Bronchial epithelial cell (primary cell): ENCODE measurements at regions not wholly inside any gene's neighbourhood (a gene's known extent, or its start where the extent isn't known, plus 50 kb on each side); places are given as distances from the start of the nearest gene placed in this dataset.

Source experiments
- DNase-seq: peaks from one replicate; pipeline ENCODE4 v3.0.0-alpha.2; 2010; ENCODE audit warnings: low read depth
- FAIRE-seq: peaks from 2 replicates; lab custom pipeline; 2011; peaks lifted over from hg19 to GRCh38; lab: Jason Lieb, UNC
- H3K27me3 ChIP-seq: 2 replicates; pipeline ENCODE4 v1.5.1; 2011; ENCODE audit warnings: low read length; ENCODE audit not compliant: control insufficient read depth, insufficient read depth
- H3K36me3 ChIP-seq: 2 replicates; pipeline ENCODE4 v1.5.1; 2011; ENCODE audit warnings: low read length; ENCODE audit not compliant: control insufficient read depth, insufficient read depth
- H3K4me3 ChIP-seq: 2 replicates; pipeline ENCODE4 v1.5.1; 2011; ENCODE audit warnings: mild to moderate bottlenecking, low read depth, low read length, control low read depth
- CTCF ChIP-seq: IDR thresholded peaks from 2 replicates; pipeline ENCODE4 v1.5.1; 2011; ENCODE audit warnings: mild to moderate bottlenecking, moderate library complexity, low read length, control low read depth, inconsistent platforms; ENCODE audit not compliant: insufficient read depth, severe bottlenecking

DNA sequence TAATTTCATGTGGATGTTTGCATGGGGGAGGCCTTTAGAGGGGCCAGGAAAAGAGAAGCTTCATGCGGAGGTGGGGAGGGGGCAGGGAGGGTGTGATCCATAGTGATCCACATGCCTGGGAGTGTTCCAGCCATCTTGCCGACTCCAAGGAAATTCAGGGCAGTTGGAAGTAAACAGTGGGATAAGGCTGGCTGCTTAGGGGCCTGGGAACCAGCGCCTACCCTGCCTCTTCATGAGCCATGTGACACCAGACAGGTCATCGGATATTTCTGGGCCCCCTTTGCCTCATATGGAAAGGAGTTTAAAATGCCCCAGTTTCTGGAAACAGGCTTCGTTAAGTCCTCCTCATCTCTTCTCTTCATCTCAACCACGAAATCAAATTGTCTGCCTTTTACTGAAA lies 983.2 kb downstream of the BCL11B start:
- FAIRE-seq (no peak), DNase-seq (no peak)
- H3K36me3 ChIP-seq: no peaks in the 10 kb centered on the region
- no peaks in the 10 kb centered on the region for H3K27me3 ChIP-seq
- no peak for TF ChIP-seq CTCF
- H3K4me3 ChIP-seq: no peak overlapping the region

- no peak for TF ChIP-seq CTCF
- Histone ChIP-seq H3K36me3 (no peaks in the 10 kb centered on the region), H3K4me3 (no peak overlapping the region), H3K27me3 (no peaks in the 10 kb centered on the region)
- FAIRE-seq: no peak
- DNase-seq: peak; percentile 93
Observed at GRCh38 chr14:98290596-98290995, 981.4 kb downstream of the BCL11B start.

DNA sequence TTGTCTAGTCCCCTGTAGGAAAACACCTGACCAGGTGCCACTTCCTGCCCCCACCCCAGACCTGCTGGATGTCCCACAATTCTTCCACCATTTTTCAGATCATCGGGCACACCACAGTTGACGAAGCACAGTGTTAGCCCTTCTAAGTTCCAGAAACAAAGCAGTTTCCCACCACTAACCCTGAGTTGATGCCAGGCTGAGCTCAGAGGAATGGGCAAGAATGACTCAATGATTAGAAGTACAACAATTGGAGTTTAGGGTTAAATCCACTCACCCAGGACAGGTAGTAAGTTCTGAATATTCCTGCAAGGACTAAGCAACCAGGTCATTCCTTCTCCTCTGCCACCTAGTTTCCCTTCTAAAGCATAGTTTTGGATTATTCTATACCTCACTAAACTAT lies 979.8 kb downstream of the BCL11B start:
- Histone ChIP-seq H3K36me3 (no peaks in the 10 kb centered on the region), H3K4me3 (no peak overlapping the region), H3K27me3 (no peaks in the 10 kb centered on the region)
- FAIRE-seq: no peak
- no peak for TF ChIP-seq CTCF
- DNase-seq: no peak

GRCh38 chr14:98293576-98293975 lies 978.4 kb downstream of the BCL11B start:
- TF ChIP-seq CTCF: no peak
- peak; percentile 87 for DNase-seq
- Histone ChIP-seq H3K36me3 (no peaks in the 10 kb centered on the region), H3K4me3 (no peak overlapping the region), H3K27me3 (no peaks in the 10 kb centered on the region)
- peak; percentile 40 for FAIRE-seq

DNA sequence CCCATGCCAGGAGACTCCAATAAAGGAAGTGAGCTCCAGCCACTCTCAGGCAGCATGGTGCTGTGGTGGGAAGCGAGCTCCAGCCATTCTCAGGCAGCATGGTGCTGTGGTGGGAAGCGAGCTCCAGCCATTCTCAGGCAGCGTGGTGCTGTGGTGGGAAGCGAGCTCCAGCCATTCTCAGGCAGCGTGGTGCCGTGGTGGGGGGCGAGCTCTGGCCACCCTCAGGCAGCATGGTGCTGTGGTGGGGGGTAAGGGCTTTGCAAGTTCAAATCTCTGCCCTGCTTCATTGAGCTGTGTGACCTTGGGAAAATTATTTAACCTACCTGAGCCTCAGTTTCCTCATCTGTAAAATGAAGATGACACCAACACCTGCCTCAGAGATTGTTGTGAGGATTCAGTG lies 975.1 kb downstream of the BCL11B start:
- Histone ChIP-seq H3K4me3 (no peak overlapping the region), H3K36me3 (no peaks in the 10 kb centered on the region), H3K27me3 (no peaks in the 10 kb centered on the region)
- no peak for FAIRE-seq
- no peak for DNase-seq
- TF ChIP-seq CTCF: no peak

DNA sequence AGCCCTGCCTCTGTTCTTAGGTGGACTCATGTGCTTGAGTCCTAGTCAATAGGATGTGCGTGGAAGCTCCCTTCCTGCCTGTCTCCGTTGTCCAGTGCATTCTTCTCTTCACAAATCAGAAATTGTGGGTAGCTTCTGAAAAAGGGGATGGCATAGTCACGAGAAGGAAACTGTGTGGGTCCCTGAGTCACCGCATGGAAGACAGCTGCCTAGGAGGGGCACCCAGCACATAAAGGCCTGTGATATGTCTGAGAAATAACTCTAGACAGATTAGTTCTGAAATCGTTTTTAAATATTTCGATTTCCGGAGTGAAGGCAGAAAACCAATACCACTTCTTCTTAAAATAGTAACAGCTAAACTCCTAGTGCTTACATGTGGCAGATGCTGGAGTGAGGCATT lies 974.4 kb downstream of the BCL11B start:
- TF ChIP-seq CTCF: no peak
- DNase-seq (no peak), FAIRE-seq (no peak)
- H3K4me3 ChIP-seq: no peak overlapping the region
- no peaks in the 10 kb centered on the region for H3K36me3 ChIP-seq
- no peaks in the 10 kb centered on the region for H3K27me3 ChIP-seq
